GM12801 (cell line): ENCODE measurements at regions not wholly inside any gene's neighbourhood (a gene's known extent, or its start where the extent isn't known, plus 50 kb on each side); places are given as distances from the start of the nearest gene placed in this dataset.

Source experiments
- CTCF ChIP-seq: IDR thresholded peaks from one replicate; pipeline ENCODE4 v1.5.1; 2011; ENCODE audit warnings: control low read depth; ENCODE audit not compliant: insufficient read length; ENCODE audit errors: extremely low read depth

GRCh38 chr5:105428451-105429380 lies 1866.1 kb upstream of the NUDT12 start:
- TF ChIP-seq CTCF: no peak

GRCh38 chr5:105414067-105414466 lies 1851.5 kb upstream of the NUDT12 start:
- no peak for TF ChIP-seq CTCF

GRCh38 chr5:105413406-105413990 lies 1850.9 kb upstream of the NUDT12 start:
- no peak for TF ChIP-seq CTCF

GRCh38 chr5:105409695-105410094 lies 1847.1 kb upstream of the NUDT12 start:
- no peak for TF ChIP-seq CTCF

GRCh38 chr5:105407200-105407599 lies 1844.6 kb upstream of the NUDT12 start:
- TF ChIP-seq CTCF: no peak

GRCh38 chr5:105397749-105398148 lies 1835.2 kb upstream of the NUDT12 start:
- TF ChIP-seq CTCF: no peak

GRCh38 chr5:105392710-105393149 lies 1830.1 kb upstream of the NUDT12 start:
- TF ChIP-seq CTCF: no peak
